ENCODE measurements at regions not wholly inside any gene's neighbourhood (a gene's known extent, or its start where the extent isn't known, plus 50 kb on each side); places are given as distances from the start of the nearest gene placed in this dataset.

- Histone ChIP-seq H3K4me2 (no peak overlapping the region), H3K4me1 (ENCODE audit: insufficient read depth) (no peaks in the 10 kb centered on the region), H3K9me2 (replicated peaks; ENCODE audit: insufficient read depth) (no peaks in the 10 kb centered on the region), H2AFZ (no peak overlapping the region), H3K4me3 (no peak overlapping the region), H3K27me3 (no peaks in the 10 kb centered on the region), H3K9me3 (ENCODE audit: low read depth) (no peaks in the 10 kb centered on the region), H3K36me3 (replicated peaks; ENCODE audit: insufficient read depth, low read depth) (no peaks in the 10 kb centered on the region), H4K20me1 (ENCODE audit: insufficient read depth, poor library complexity, severe bottlenecking) (no peaks in the 10 kb centered on the region), H3K79me2 (no peaks in the 10 kb centered on the region), H3K27ac (no peak overlapping the region)
- TF ChIP-seq EZH2phosphoT487 (IDR thresholded peaks at IDR 0.05; ENCODE audit: low read depth, severe bottlenecking, unreplicated experiment) (no peak), CTCF (IDR thresholded peaks at IDR 0.05; ENCODE audit: poor library complexity) (no peak), EZH2 (IDR thresholded peaks at IDR 0.05; ENCODE audit: borderline replicate concordance) (no peak)
- 86% methylated on average over 3 of the region's 3 CpGs for WGBS (ENCODE audit: low lambda C conversion rate, missing lambda C conversion rate)
- no peak for DNase-seq (ENCODE audit: low spot score)
These were observed 236.9 kb upstream of the PRR20A start for GRCh38 chr13:56903710-56904282.

DNA sequence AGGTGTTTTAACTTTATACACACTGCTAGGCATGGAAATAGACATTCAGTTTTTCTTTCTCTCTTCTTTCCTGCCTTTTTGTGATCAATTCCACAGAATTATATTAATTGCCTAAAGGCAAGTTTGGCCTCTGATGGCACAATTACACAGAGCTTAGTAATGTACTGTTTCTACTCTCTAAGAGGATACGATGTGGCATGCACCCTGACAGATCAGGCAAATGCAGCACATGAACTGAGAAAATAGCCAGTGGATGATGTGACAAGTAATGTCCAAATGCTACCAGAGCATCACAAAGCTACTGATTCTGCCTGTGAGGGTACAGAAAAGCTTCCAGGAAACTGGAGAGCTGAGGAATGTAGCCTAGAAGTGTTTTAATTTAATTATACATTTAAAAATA lies 233.8 kb upstream of the PRR20A start:
- H3K36me3 ChIP-seq (replicated peaks; ENCODE audit: insufficient read depth, low read depth), result no peaks in the 10 kb centered on the region
- no peaks in the 10 kb centered on the region for H3K9me3 ChIP-seq (ENCODE audit: low read depth)
- no peak overlapping the region for H3K4me2 ChIP-seq
- H3K4me1 ChIP-seq (ENCODE audit: insufficient read depth), result no peaks in the 10 kb centered on the region
- no peak for TF ChIP-seq EZH2 (IDR thresholded peaks at IDR 0.05; ENCODE audit: borderline replicate concordance)
- no peak for TF ChIP-seq CTCF (IDR thresholded peaks at IDR 0.05; ENCODE audit: poor library complexity)
- TF ChIP-seq EZH2phosphoT487 (IDR thresholded peaks at IDR 0.05; ENCODE audit: low read depth, severe bottlenecking, unreplicated experiment), result no peak
- H3K79me2 ChIP-seq, result no peaks in the 10 kb centered on the region
- 75% methylated on average over 1 of the region's 1 CpG for WGBS (ENCODE audit: low lambda C conversion rate, missing lambda C conversion rate)
- H4K20me1 ChIP-seq (ENCODE audit: insufficient read depth, poor library complexity, severe bottlenecking), result no peaks in the 10 kb centered on the region
- DNase-seq (ENCODE audit: low spot score), result no peak
- H3K4me3 ChIP-seq, result no peak overlapping the region
- H3K27ac ChIP-seq, result no peak overlapping the region
- no peak overlapping the region for H2AFZ ChIP-seq
- no peaks in the 10 kb centered on the region for H3K9me2 ChIP-seq (replicated peaks; ENCODE audit: insufficient read depth)
- H3K27me3 ChIP-seq, result no peaks in the 10 kb centered on the region

GRCh38 chr13:56907766-56908165 lies 233.0 kb upstream of the PRR20A start:
- Histone ChIP-seq H3K36me3 (replicated peaks; ENCODE audit: insufficient read depth, low read depth) (no peaks in the 10 kb centered on the region), H4K20me1 (ENCODE audit: insufficient read depth, poor library complexity, severe bottlenecking) (no peaks in the 10 kb centered on the region), H3K79me2 (no peaks in the 10 kb centered on the region), H3K27ac (peak overlapping the region; percentile 38), H3K4me2 (peak overlapping the region; percentile 11), H3K9me2 (replicated peaks; ENCODE audit: insufficient read depth) (no peaks in the 10 kb centered on the region), H2AFZ (no peak overlapping the region), H3K4me3 (no peak overlapping the region), H3K4me1 (ENCODE audit: insufficient read depth) (no peaks in the 10 kb centered on the region), H3K27me3 (no peaks in the 10 kb centered on the region), H3K9me3 (ENCODE audit: low read depth) (no peaks in the 10 kb centered on the region)
- 67% methylated on average over 2 of the region's 2 CpGs for WGBS (ENCODE audit: low lambda C conversion rate, missing lambda C conversion rate)
- no peak for TF ChIP-seq EZH2phosphoT487 (IDR thresholded peaks at IDR 0.05; ENCODE audit: low read depth, severe bottlenecking, unreplicated experiment)
- TF ChIP-seq CTCF (IDR thresholded peaks at IDR 0.05; ENCODE audit: poor library complexity), result no peak
- no peak for TF ChIP-seq EZH2 (IDR thresholded peaks at IDR 0.05; ENCODE audit: borderline replicate concordance)
- DNase-seq (ENCODE audit: low spot score), result no peak

Measured in hepatocyte (in vitro differentiated cells).